Right lobe of liver (tissue), 6 donors: ENCODE measurements at regions not wholly inside any gene's neighbourhood (a gene's known extent, or its start where the extent isn't known, plus 50 kb on each side); places are given as distances from the start of the nearest gene placed in this dataset.

ENCODE experiments used
- ATAC-seq, 4 donors: fragments of 200-7000 bp; cut with Tn5 transposase; one replicate each; pipeline ENCODE4 v1.9.1; 2020; ENCODE audit warnings: mild to moderate bottlenecking in 4 of 4, moderate library complexity in 4 of 4
- DNase-seq, 3 donors: peaks; one replicate each; pipeline ENCODE4 v3.0.0-alpha.2; 2020
- H3K27ac ChIP-seq, 3 donors: fragments of 200-600 bp; one replicate each; pipeline ENCODE4 v1.8.0; 2022
- H3K27me3 ChIP-seq, 2 donors: fragments of 200-600 bp; one replicate each; pipeline ENCODE4 v1.8.0; 2022
- H3K36me3 ChIP-seq, 4 donors: fragments of 200-600 bp; sonication (generic) in 1 of 4; one replicate each; pipeline versions ENCODE4 v1.5.1 to v1.8.0; 2017 to 2022; ENCODE audit warnings: control low read depth in 1 of 4
- H3K4me1 ChIP-seq, 4 donors: fragments of 200-600 bp; sonication (generic) in 1 of 4; one replicate each; pipeline versions ENCODE4 v1.5.1 to v1.8.0; 2017 to 2022; ENCODE audit warnings: control low read depth in 1 of 4
- H3K4me3 ChIP-seq, 3 donors: fragments of 200-600 bp; one replicate each; pipeline ENCODE4 v1.8.0; 2022
- H3K9me3 ChIP-seq, 4 donors: fragments of 200-600 bp; sonication (generic) in 1 of 4; one replicate each; pipeline versions ENCODE4 v1.5.1 to v1.8.0; 2017 to 2022; ENCODE audit warnings: control low read depth in 1 of 4
- CTCF ChIP-seq, 4 donors: fragments of 200-600 bp in 3 of 4; fragments of 450-650 bp in 1 of 4; IDR thresholded peaks; one replicate each; pipeline versions ENCODE4 v1.5.1 to v1.8.0; 2016 to 2022; ENCODE audit warnings: antibody characterized with exemption in 4 of 4, mild to moderate bottlenecking in 2 of 4
- POLR2A ChIP-seq: fragments of 450-650 bp; IDR thresholded peaks from one replicate; pipeline ENCODE4 v1.6.1; 2017; ENCODE audit warnings: antibody characterized with exemption, mild to moderate bottlenecking
- WGBS: methylation state at CpG from one replicate; pipeline ENCODE4 v1.1.6; 2018; ENCODE audit warnings: low coverage, low lambda C conversion rate; ENCODE audit not compliant: insufficient coverage; ENCODE audit errors: missing lambda C conversion rate; 5-methylcytosine and 5-hydroxymethylcytosine counted together
- intact Hi-C, 2 donors: fragments of 100-400 bp; cut with DNase I; formaldehyde crosslinking; loops; one replicate each; pipeline versions ENCODE4 v1.11.2 to v1.14.1; 2022
- donor health status: DM: no; HTN: yes; CAD: no.
- donor health status: DM: no; HTN: no; CAD: no.
- donor health status: DM: no; HTN: no; CAD: no.
- donor health status: DM: no; HTN: yes; CAD: no.
- donor health status: DM: no; HTN: yes; CAD: no.

DNA sequence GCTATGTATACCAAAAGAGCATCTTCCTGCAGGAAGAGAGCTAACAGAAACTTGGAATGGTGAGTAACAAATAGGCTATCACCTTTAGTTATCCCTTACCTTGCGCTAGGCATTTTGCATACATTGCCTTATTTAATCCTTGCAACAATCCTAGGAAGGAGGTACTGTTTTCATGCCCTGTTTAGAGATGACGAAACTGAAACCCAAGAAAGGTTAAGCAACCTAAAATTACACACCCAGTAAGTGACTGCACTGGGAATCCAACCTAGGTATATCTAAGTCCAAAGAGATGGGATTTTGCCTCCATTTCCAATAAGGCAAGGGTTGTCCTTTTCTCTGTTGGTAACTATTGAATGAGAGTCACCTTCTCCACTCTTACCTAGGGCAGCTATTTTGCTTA lies 144.5 kb downstream of the TM2D1 start:
- Histone ChIP-seq H3K27ac (no peak overlapping the region), H3K4me3 (no peak overlapping the region), H3K4me1 (no peaks in the 10 kb centered on the region), H3K27me3 (no peaks in the 10 kb centered on the region), H3K36me3 (no peaks in the 10 kb centered on the region), H3K9me3 (peaks cover 0 to 3% (median 0%) of the 10 kb centered on the region in 4 donors)
- intact Hi-C loops, result no loop called here
- ATAC-seq (no peak), DNase-seq (no peak)
- 65% methylated on average over 2 of the region's 2 CpGs for WGBS
- TF ChIP-seq POLR2A (no peak), CTCF (IDR thresholded peaks at IDR 0.05) (no peak)

DNA sequence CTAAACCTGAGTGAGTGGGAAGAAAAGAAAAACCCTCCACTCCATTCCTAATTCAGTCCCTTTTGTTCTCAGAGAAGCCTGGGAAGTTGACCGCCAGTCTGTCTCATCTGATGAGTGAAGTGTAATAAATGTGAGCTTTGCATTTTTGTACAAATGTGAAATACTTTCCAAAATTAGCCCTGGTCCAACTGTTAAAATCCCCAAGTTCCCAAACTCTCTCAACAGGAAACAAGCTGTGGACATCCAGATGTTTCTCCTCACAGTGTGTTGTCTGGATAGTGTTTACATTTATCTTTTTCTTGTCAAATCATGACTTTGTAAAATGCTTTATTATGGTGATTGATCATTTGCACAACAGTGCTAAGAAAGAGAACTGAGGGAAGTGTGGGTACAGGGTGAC lies 145.1 kb downstream of the TM2D1 start:
- no peak for TF ChIP-seq CTCF (IDR thresholded peaks at IDR 0.05)
- no peak for TF ChIP-seq POLR2A
- intact Hi-C loops, result no loop called here
- 70% methylated on average over 1 of the region's 1 CpG for WGBS
- Histone ChIP-seq H3K9me3 (peaks cover 0 to 3% (median 0%) of the 10 kb centered on the region in 4 donors), H3K27ac (no peak overlapping the region), H3K36me3 (no peaks in the 10 kb centered on the region), H3K4me1 (no peaks in the 10 kb centered on the region), H3K4me3 (no peak overlapping the region), H3K27me3 (no peaks in the 10 kb centered on the region)
- DNase-seq, result no peak
- no peak for ATAC-seq

- no peak overlapping the region for H3K27ac ChIP-seq
- no peaks in the 10 kb centered on the region for H3K27me3 ChIP-seq
- no peak overlapping the region for H3K4me3 ChIP-seq
- intact Hi-C loops, result no loop called here
- TF ChIP-seq POLR2A (no peak), CTCF (IDR thresholded peaks at IDR 0.05) (no peak)
- no peaks in the 10 kb centered on the region for H3K9me3 ChIP-seq
- ATAC-seq (no peak), DNase-seq (no peak)
- no peaks in the 10 kb centered on the region for H3K4me1 ChIP-seq
- 56% methylated on average over 3 of the region's 3 CpGs for WGBS
- no peaks in the 10 kb centered on the region for H3K36me3 ChIP-seq
Observed at GRCh38 chr1:61572046-61572445, 152.9 kb downstream of the TM2D1 start.

GRCh38 chr1:61570191-61570590 lies 154.8 kb downstream of the TM2D1 start:
- no peak for ATAC-seq
- intact Hi-C loops, result no loop called here
- no peak for DNase-seq
- Histone ChIP-seq H3K9me3 (no peaks in the 10 kb centered on the region), H3K36me3 (no peaks in the 10 kb centered on the region), H3K27ac (no peak overlapping the region), H3K27me3 (no peaks in the 10 kb centered on the region), H3K4me3 (no peak overlapping the region), H3K4me1 (no peaks in the 10 kb centered on the region)
- TF ChIP-seq POLR2A (no peak), CTCF (IDR thresholded peaks at IDR 0.05) (no peak)
- WGBS, result no CpG with 5 or more reads among the region's 1 CpG

DNA sequence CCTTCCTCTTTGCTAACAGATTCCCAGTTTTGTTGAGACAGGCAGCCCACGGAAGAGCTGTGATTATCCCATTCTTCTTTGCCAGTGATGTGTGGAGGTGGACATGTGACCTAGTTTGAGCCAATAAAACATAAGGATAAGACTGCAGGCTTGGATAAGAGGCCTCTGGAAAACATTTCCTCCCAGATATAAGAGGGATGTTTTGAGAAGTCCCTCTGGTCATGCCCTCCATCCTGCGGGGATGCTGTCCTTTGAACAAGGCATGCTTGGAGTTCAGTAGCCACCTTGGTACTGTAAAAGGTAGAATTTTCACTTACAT lies 155.7 kb downstream of the TM2D1 start:
- no peak for DNase-seq
- no peak for ATAC-seq
- Histone ChIP-seq H3K27ac (no peak overlapping the region), H3K4me1 (no peaks in the 10 kb centered on the region), H3K9me3 (no peaks in the 10 kb centered on the region), H3K36me3 (no peaks in the 10 kb centered on the region), H3K4me3 (no peak overlapping the region), H3K27me3 (no peaks in the 10 kb centered on the region)
- TF ChIP-seq POLR2A (no peak), CTCF (IDR thresholded peaks at IDR 0.05) (no peak)
- intact Hi-C loops, result no loop called here
- 63% methylated on average over 2 of the region's 2 CpGs for WGBS
